ENCODE measurements at regions not wholly inside any gene's neighbourhood (a gene's known extent, or its start where the extent isn't known, plus 50 kb on each side); places are given as distances from the start of the nearest gene placed in this dataset.

DNA sequence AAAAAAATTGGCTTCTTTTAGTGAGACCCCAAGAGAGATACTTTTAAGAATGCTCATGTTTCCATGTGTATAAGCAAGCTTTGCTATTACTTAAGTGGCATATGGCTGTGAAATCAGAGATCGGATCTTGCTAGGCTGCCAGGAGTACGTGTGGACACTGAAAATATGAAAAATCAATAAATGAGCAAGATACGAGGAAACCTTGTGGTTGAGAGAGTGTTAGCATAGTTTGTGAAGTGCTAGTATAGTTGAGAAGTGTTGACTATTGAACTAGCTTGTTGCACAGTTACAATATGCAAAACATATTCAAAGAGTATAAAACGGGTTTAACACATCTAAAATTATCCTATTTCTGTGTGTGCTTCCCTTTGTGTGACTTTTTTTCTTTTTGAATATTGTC is 230.9 kb upstream of the NOVA1 start:
- no peak for TF ChIP-seq NFRKB (IDR thresholded peaks at IDR 0.05)
- TF ChIP-seq ELF4 (IDR thresholded peaks at IDR 0.05): no peak
- TF ChIP-seq, protein P1, sequence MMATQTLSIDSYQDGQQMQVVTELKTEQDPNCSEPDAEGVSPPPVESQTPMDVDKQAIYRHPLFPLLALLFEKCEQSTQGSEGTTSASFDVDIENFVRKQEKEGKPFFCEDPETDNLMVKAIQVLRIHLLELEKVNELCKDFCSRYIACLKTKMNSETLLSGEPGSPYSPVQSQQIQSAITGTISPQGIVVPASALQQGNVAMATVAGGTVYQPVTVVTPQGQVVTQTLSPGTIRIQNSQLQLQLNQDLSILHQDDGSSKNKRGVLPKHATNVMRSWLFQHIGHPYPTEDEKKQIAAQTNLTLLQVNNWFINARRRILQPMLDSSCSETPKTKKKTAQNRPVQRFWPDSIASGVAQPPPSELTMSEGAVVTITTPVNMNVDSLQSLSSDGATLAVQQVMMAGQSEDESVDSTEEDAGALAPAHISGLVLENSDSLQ (IDR thresholded peaks at IDR 0.05): no peak
- no peak for TF ChIP-seq TARDBP (IDR thresholded peaks at IDR 0.05)
- no peak for TF ChIP-seq ARNT (IDR thresholded peaks at IDR 0.05)
- TF ChIP-seq BHLHE40 (IDR thresholded peaks at IDR 0.05; ENCODE audit: borderline replicate concordance): no peak
- no peak for TF ChIP-seq ZNF384 (IDR thresholded peaks at IDR 0.05)
- no peak for TF ChIP-seq LEF1 (IDR thresholded peaks at IDR 0.05; ENCODE audit: borderline replicate concordance)
- no peak for TF ChIP-seq SUZ12 (IDR thresholded peaks at IDR 0.05)
- TF ChIP-seq FOXA1 (IDR thresholded peaks at IDR 0.05): no peak
- no peak for TF ChIP-seq FOXM1 (IDR thresholded peaks at IDR 0.05; ENCODE audit: borderline replicate concordance)
- no peak for TF ChIP-seq SP1 (IDR thresholded peaks at IDR 0.05)
- no peak for TF ChIP-seq FOXK2 (IDR thresholded peaks at IDR 0.05)

All from HEK293T (cell line).